Ovary (tissue), 3 donors: ENCODE measurements at regions not wholly inside any gene's neighbourhood (a gene's known extent, or its start where the extent isn't known, plus 50 kb on each side); places are given as distances from the start of the nearest gene placed in this dataset.

Experiments used
- POLR2A ChIP-seq: fragments of 450-650 bp; IDR thresholded peaks from one replicate; pipeline ENCODE4 v1.6.1; 2017; ENCODE audit warnings: antibody characterized with exemption, mild to moderate bottlenecking, moderate library complexity
- TF ChIP-seq, protein P1 (sequence below), 3 donors: fragments of 450-650 bp in 2 of 3; fragments of 200-600 bp in 1 of 3; IDR thresholded peaks; one replicate each; pipeline versions ENCODE4 v1.5.1 to v1.8.0; 2016 to 2022; ENCODE audit warnings: antibody characterized with exemption in 3 of 3, mild to moderate bottlenecking in 1 of 3
- donor health status: DM: no; HTN: no; CAD: no.

DNA sequence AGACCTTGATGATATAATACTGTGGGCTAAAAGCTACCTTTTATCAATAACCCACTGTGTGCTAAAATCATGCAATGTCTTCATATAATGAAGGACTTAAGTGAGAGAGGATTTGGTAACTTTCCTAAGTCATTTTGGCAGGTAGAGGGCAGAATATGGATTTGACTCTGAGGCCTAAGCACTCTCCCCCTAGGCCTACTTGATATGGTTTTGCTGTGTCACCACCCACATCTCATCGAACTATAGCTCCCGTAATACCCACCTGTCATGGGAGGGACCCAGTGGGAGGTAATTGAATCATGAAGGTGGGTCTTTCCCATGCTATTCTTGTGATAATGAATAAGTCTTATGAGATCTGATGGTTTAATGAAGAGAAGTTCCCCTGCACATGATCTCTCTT lies 229.7 kb downstream of the GBA3 start:
- TF ChIP-seq, protein P1, sequence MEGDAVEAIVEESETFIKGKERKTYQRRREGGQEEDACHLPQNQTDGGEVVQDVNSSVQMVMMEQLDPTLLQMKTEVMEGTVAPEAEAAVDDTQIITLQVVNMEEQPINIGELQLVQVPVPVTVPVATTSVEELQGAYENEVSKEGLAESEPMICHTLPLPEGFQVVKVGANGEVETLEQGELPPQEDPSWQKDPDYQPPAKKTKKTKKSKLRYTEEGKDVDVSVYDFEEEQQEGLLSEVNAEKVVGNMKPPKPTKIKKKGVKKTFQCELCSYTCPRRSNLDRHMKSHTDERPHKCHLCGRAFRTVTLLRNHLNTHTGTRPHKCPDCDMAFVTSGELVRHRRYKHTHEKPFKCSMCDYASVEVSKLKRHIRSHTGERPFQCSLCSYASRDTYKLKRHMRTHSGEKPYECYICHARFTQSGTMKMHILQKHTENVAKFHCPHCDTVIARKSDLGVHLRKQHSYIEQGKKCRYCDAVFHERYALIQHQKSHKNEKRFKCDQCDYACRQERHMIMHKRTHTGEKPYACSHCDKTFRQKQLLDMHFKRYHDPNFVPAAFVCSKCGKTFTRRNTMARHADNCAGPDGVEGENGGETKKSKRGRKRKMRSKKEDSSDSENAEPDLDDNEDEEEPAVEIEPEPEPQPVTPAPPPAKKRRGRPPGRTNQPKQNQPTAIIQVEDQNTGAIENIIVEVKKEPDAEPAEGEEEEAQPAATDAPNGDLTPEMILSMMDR (IDR thresholded peaks at IDR 0.05), result no peak
- TF ChIP-seq POLR2A, result no peak
